Liver (tissue), 3 donors: ENCODE measurements at regions not wholly inside any gene's neighbourhood (a gene's known extent, or its start where the extent isn't known, plus 50 kb on each side); places are given as distances from the start of the nearest gene placed in this dataset.

Experiments used
- FOXA1 ChIP-seq: IDR thresholded peaks from 2 replicates; pipeline ENCODE4 v1.6.1; 2016; ENCODE audit warnings: antibody characterized with exemption
- GABPA ChIP-seq, 2 donors: IDR thresholded peaks in 1 of 2; conservative IDR thresholded peaks in 1 of 2; 2 replicates each; pipeline ENCODE4 v1.6.1; 2016; ENCODE audit warnings: antibody characterized with exemption in 2 of 2, mild to moderate bottlenecking in 1 of 2, moderate library complexity in 1 of 2
- HNF4A ChIP-seq, 2 donors: conservative IDR thresholded peaks; 2 replicates each; pipeline ENCODE4 v1.6.1; 2016; ENCODE audit warnings: antibody characterized with exemption in 2 of 2, mild to moderate bottlenecking in 2 of 2
- JUND ChIP-seq, 2 donors: IDR thresholded peaks; 2 replicates each; pipeline ENCODE4 v1.6.1; 2016; ENCODE audit warnings: antibody characterized with exemption in 2 of 2
- NR2F2 ChIP-seq: IDR thresholded peaks from 2 replicates; pipeline ENCODE4 v1.6.1; 2016; ENCODE audit warnings: antibody characterized with exemption
- RXRA ChIP-seq, 2 donors: IDR thresholded peaks; 2 replicates each; pipeline ENCODE4 v1.6.1; 2017 to 2018; ENCODE audit warnings: antibody characterized with exemption in 2 of 2, mild to moderate bottlenecking in 1 of 2
- SP1 ChIP-seq: IDR thresholded peaks from 2 replicates; pipeline ENCODE4 v1.6.1; 2018; ENCODE audit warnings: antibody characterized with exemption, mild to moderate bottlenecking
- TAF1 ChIP-seq: conservative IDR thresholded peaks from 2 replicates; pipeline ENCODE4 v1.6.1; 2016; ENCODE audit warnings: antibody characterized with exemption, mild to moderate bottlenecking
- YY1 ChIP-seq: IDR thresholded peaks from 2 replicates; pipeline ENCODE4 v1.6.1; 2016; ENCODE audit warnings: antibody characterized with exemption, mild to moderate bottlenecking
- TF ChIP-seq, protein P1 (sequence below): IDR thresholded peaks from 2 replicates; pipeline ENCODE4 v1.6.1; 2016; ENCODE audit warnings: antibody characterized with exemption
- TF ChIP-seq, protein P2 (sequence below): fragments of 150-350 bp; IDR thresholded peaks from 2 replicates; pipeline ENCODE4 v1.5.1; 2017; ENCODE audit warnings: improper control_type of control experiment, low read depth, low read length; ENCODE audit not compliant: missing input control
- TF ChIP-seq, protein P3 (sequence below): IDR thresholded peaks from 2 replicates; pipeline ENCODE4 v1.6.1; 2016; ENCODE audit warnings: antibody characterized with exemption
- TF ChIP-seq, protein P4 (sequence below): IDR thresholded peaks from 2 replicates; pipeline ENCODE4 v1.6.1; 2016; ENCODE audit warnings: antibody characterized with exemption
- donor health status: healthy.
- donor health status: healthy.

DNA sequence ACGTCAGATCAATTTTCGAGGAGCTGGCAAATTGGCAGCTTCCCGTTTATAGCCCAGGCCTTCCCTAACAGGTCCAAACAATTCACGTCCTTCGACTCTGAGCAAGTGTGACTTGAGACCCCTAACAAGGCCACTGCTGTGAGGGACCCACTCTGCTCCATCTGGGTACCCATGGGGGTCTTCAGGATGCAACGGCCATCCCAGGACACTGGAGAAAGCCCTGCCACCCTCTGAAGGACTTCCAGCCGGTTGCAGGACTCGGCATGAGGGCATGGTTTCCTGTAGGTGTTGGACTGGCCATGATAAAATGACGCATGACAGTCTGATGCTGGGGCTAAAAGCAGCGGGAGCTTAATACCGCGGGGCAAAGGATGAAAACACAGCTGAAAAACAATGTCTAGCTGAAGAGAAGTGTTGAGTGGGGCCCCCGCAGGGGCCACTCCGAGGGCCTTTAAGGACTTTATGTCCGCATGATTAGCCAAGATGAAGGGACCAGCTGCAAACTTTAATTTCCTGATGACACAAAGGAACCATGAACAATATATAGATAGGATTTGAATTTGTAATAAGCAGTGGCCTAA, 113.3 kb upstream of the ZNF521 start:
- TF ChIP-seq, protein P1, sequence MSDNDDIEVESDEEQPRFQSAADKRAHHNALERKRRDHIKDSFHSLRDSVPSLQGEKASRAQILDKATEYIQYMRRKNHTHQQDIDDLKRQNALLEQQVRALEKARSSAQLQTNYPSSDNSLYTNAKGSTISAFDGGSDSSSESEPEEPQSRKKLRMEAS, result no peak
- TF ChIP-seq, protein P2, sequence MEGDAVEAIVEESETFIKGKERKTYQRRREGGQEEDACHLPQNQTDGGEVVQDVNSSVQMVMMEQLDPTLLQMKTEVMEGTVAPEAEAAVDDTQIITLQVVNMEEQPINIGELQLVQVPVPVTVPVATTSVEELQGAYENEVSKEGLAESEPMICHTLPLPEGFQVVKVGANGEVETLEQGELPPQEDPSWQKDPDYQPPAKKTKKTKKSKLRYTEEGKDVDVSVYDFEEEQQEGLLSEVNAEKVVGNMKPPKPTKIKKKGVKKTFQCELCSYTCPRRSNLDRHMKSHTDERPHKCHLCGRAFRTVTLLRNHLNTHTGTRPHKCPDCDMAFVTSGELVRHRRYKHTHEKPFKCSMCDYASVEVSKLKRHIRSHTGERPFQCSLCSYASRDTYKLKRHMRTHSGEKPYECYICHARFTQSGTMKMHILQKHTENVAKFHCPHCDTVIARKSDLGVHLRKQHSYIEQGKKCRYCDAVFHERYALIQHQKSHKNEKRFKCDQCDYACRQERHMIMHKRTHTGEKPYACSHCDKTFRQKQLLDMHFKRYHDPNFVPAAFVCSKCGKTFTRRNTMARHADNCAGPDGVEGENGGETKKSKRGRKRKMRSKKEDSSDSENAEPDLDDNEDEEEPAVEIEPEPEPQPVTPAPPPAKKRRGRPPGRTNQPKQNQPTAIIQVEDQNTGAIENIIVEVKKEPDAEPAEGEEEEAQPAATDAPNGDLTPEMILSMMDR, result no peak
- TF ChIP-seq, protein P3, sequence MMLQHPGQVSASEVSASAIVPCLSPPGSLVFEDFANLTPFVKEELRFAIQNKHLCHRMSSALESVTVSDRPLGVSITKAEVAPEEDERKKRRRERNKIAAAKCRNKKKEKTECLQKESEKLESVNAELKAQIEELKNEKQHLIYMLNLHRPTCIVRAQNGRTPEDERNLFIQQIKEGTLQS, result no peak
- TF ChIP-seq YY1 (no peak), TAF1 (no peak), GABPA (IDR thresholded peaks at IDR 0.05 in 1 of 2, conservative IDR thresholded peaks at IDR 0.05 in 1 of 2) (no peak), RXRA (IDR thresholded peaks at IDR 0.05) (no peak), JUND (IDR thresholded peaks at IDR 0.05) (no peak), FOXA1 (no peak), NR2F2 (no peak), HNF4A (conservative IDR thresholded peaks at IDR 0.05) (no peak), SP1 (no peak)
- TF ChIP-seq, protein P4, sequence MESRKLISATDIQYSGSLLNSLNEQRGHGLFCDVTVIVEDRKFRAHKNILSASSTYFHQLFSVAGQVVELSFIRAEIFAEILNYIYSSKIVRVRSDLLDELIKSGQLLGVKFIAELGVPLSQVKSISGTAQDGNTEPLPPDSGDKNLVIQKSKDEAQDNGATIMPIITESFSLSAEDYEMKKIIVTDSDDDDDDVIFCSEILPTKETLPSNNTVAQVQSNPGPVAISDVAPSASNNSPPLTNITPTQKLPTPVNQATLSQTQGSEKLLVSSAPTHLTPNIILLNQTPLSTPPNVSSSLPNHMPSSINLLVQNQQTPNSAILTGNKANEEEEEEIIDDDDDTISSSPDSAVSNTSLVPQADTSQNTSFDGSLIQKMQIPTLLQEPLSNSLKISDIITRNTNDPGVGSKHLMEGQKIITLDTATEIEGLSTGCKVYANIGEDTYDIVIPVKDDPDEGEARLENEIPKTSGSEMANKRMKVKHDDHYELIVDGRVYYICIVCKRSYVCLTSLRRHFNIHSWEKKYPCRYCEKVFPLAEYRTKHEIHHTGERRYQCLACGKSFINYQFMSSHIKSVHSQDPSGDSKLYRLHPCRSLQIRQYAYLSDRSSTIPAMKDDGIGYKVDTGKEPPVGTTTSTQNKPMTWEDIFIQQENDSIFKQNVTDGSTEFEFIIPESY, result no peak
